HepG2 (cell line): ENCODE measurements at regions not wholly inside any gene's neighbourhood (a gene's known extent, or its start where the extent isn't known, plus 50 kb on each side); places are given as distances from the start of the nearest gene placed in this dataset.

Experiments
- ATAC-seq: fragments of 200-7000 bp; cut with Tn5 transposase; 3 replicates; pipeline ENCODE4 v1.9.1; 2020; ENCODE audit warnings: mild to moderate bottlenecking, moderate library complexity
- BruUV-seq: library from RNA; stranded (reverse); fragments of 400-500 nt; replicated peaks from 2 replicates; lab custom pipeline; 2021; lab: Mats Ljungman, UMichigan
- CTCF ChIA-PET: fragments of 300-600 bp; formaldehyde crosslinking; extraction: SDS; loops from one replicate; lab custom pipeline; 2021; ENCODE audit warnings: low total read pairs, inconsistent platforms, low intra/inter-chr PET ratio; lab: Yijun Ruan, JAX
- POLR2A ChIA-PET: fragments of 350-600 bp; sonication (Branson Sonifier 250); formaldehyde crosslinking; loops from one replicate; lab custom pipeline; 2020; ENCODE audit warnings: antibody characterized with exemption, inconsistent platforms; lab: Yijun Ruan, JAX
- DNase-seq: peaks from one replicate; pipeline ENCODE4 v3.0.0-alpha.2; 2015; ENCODE audit warnings: low spot score
- FAIRE-seq: peaks from 3 replicates; lab custom pipeline; 2011; peaks lifted over from hg19 to GRCh38; lab: Jason Lieb, UNC
- H2AFZ ChIP-seq: one replicate; pipeline ENCODE4 v1.6.1; 2011; ENCODE audit warnings: low read length, inconsistent platforms
- H3K27ac ChIP-seq: fragments of 300-600 bp; 3 replicates; pipeline ENCODE4 v1.8.0; 2011; ENCODE audit warnings: mixed run types, mild to moderate bottlenecking, mixed read lengths, low read length, inconsistent platforms; ENCODE audit not compliant: insufficient read depth; ENCODE audit errors: extremely low read length
- H3K27me3 ChIP-seq, 2 experiments: fragments of 200-600 bp in 1 of 2; 2 replicates in 1 of 2; 3 replicates in 1 of 2; pipeline versions ENCODE4 v1.6.0 to v1.8.0; 2011; ENCODE audit warnings: low read length in 2 of 2, mild to moderate bottlenecking in 2 of 2, moderate library complexity in 2 of 2, inconsistent platforms in 1 of 2; ENCODE audit not compliant: insufficient read depth in 2 of 2, control insufficient read depth in 1 of 2
- H3K36me3 ChIP-seq, 2 experiments: fragments of 200-600 bp in 1 of 2; replicated peaks in 1 of 2; 2 replicates in 1 of 2; 3 replicates in 1 of 2; pipeline versions ENCODE4 v1.5.1 to v1.8.0; 2011; ENCODE audit warnings: low read length in 2 of 2, inconsistent platforms in 1 of 2; ENCODE audit not compliant: insufficient read depth in 2 of 2, control insufficient read depth in 1 of 2
- H3K4me1 ChIP-seq: 2 replicates; pipeline ENCODE4 v1.5.1; 2012; ENCODE audit warnings: low read length, inconsistent platforms; ENCODE audit not compliant: insufficient read depth
- H3K4me2 ChIP-seq: 2 replicates; pipeline ENCODE4 v1.6.0; 2011; ENCODE audit warnings: low read depth, low read length, inconsistent platforms
- H3K4me3 ChIP-seq, 3 experiments: fragments of 200-600 bp in 1 of 3; sonication (generic), shearing (Covaris generic) in 1 of 3; replicated peaks in 1 of 3; 2 replicates each; pipeline ENCODE4 v1.5.1; 2011 to 2016; ENCODE audit warnings: low read length in 3 of 3, inconsistent platforms in 2 of 3, low read depth in 2 of 3, mild to moderate bottlenecking in 2 of 3, control low read depth in 1 of 3, mixed read lengths in 1 of 3; ENCODE audit not compliant: insufficient read depth in 1 of 3
- H3K79me2 ChIP-seq: one replicate; pipeline ENCODE4 v1.6.1; 2011; ENCODE audit warnings: low read length, inconsistent platforms; ENCODE audit not compliant: insufficient read depth
- H3K9ac ChIP-seq: 2 replicates; pipeline ENCODE4 v1.6.0; 2011; ENCODE audit warnings: mild to moderate bottlenecking, low read depth, low read length, inconsistent platforms; ENCODE audit not compliant: insufficient read depth
- H3K9me3 ChIP-seq: 2 replicates; pipeline ENCODE4 v1.5.1; 2012; ENCODE audit warnings: mild to moderate bottlenecking, low read length
- H4K20me1 ChIP-seq: 2 replicates; pipeline ENCODE4 v1.6.0; 2011; ENCODE audit warnings: inconsistent platforms, mild to moderate bottlenecking, low read length, moderate library complexity; ENCODE audit not compliant: insufficient read depth
- ARNT2 ChIP-seq: sonication (generic); formaldehyde crosslinking; IDR thresholded peaks from 2 replicates; pipeline ENCODE4 v1.8.0; 2022; ENCODE audit warnings: mild to moderate bottlenecking, low read depth, missing genetic modification reagents, moderate library complexity
- JARID2 ChIP-seq: sonication (generic); formaldehyde crosslinking; IDR thresholded peaks from 2 replicates; pipeline ENCODE4 v1.8.1; 2023; ENCODE audit warnings: missing genetic modification reagents, inconsistent platforms; ENCODE audit not compliant: insufficient replicate concordance
- MLXIP ChIP-seq: sonication (generic); formaldehyde crosslinking; IDR thresholded peaks from 2 replicates; pipeline ENCODE4 v1.9.0; 2021; ENCODE audit warnings: missing genetic modification reagents, borderline replicate concordance
- PRDM4 ChIP-seq: sonication (generic); formaldehyde crosslinking; IDR thresholded peaks from 2 replicates; pipeline ENCODE4 v1.9.0; 2021; ENCODE audit warnings: missing genetic modification reagents, borderline replicate concordance
- WIZ ChIP-seq: sonication (generic); formaldehyde crosslinking; IDR thresholded peaks from 2 replicates; pipeline ENCODE4 v1.5.1; 2020; ENCODE audit warnings: mild to moderate bottlenecking, missing genetic modification reagents
- ZNF205 ChIP-seq: IDR thresholded peaks from 2 replicates; pipeline ENCODE4 v1.6.1; 2018; ENCODE audit warnings: missing biosample characterization, missing genetic modification reagents
- WGBS: methylation state at CpG from one replicate; pipeline ENCODE4 v1.1.6; 2017; ENCODE audit warnings: low lambda C conversion rate; 5-methylcytosine and 5-hydroxymethylcytosine counted together
- in situ Hi-C: cut with HindIII; loops from 2 replicates; pipeline ENCODE4 v1.10.0; 2017; ENCODE audit warnings: low pct_unique_long_range_greater_than_20kb; ENCODE audit not compliant: extremely low pct_ligation_motif_present
- intact Hi-C: fragments of 100-400 bp; cut with micrococcal nuclease; formaldehyde crosslinking; loops from one replicate; pipeline ENCODE4 v1.10.0; 2022; ENCODE audit not compliant: unreplicated experiment

- Histone ChIP-seq H3K4me3 (no peak overlapping the region), H2AFZ (no peak overlapping the region), H3K4me1 (no peaks in the 10 kb centered on the region), H3K4me2 (no peak overlapping the region), H3K9me3 (no peaks in the 10 kb centered on the region), H3K27me3 (peaks cover 3 to 27% of the 10 kb centered on the region in 2 experiments; a peak in 3 of 5 replicates), H3K27ac (no peak overlapping the region), H3K79me2 (no peaks in the 10 kb centered on the region), H3K9ac (no peak overlapping the region), H3K36me3 (no peaks in the 10 kb centered on the region), H4K20me1 (no peaks in the 10 kb centered on the region)
- ATAC-seq = no peak
- BruUV-seq = no TSS peak
- POLR2A ChIA-PET = no interaction called here
- TF ChIP-seq MLXIP (no peak), ZNF205 (CRISPR knock-in tag) (no peak), JARID2 (CRISPR knock-in tag) (no peak), WIZ (no peak), PRDM4 (no peak), ARNT2 (CRISPR knock-in tag) (no peak)
- no peak for FAIRE-seq
- CTCF ChIA-PET = no interaction called here
- 46% methylated on average over 4 of the region's 4 CpGs for WGBS
- no peak for DNase-seq
- intact Hi-C loops (no loop called here), in situ Hi-C loops (loop anchor here (25.0 kb wide), 2 partner anchors 139 to 464 kb away; no protein-coding TSS in a partner anchor)
Measured at GRCh38 chr17:51398687-51399086, 138.3 kb downstream of the UTP18 start.
